ENCODE measurements at regions not wholly inside any gene's neighbourhood (a gene's known extent, or its start where the extent isn't known, plus 50 kb on each side); places are given as distances from the start of the nearest gene placed in this dataset.

GRCh38 chr6:40082278-40083043, 148.2 kb upstream of the MOCS1 start:
- TF ChIP-seq CTCF (IDR thresholded peaks at IDR 0.05; ENCODE audit: low read depth, low read length) (no peak), POLR2A (IDR thresholded peaks at IDR 0.05; ENCODE audit: extremely low read depth, insufficient read length) (no peak)

All from NB4 (cell line).